Breast epithelium (tissue), 3 donors: ENCODE measurements at regions not wholly inside any gene's neighbourhood (a gene's known extent, or its start where the extent isn't known, plus 50 kb on each side); places are given as distances from the start of the nearest gene placed in this dataset.

ENCODE experiments used
- CTCF ChIP-seq, 3 donors: fragments of 450-650 bp; IDR thresholded peaks; one replicate each; pipeline ENCODE4 v1.5.1; 2016 to 2017; ENCODE audit warnings: antibody characterized with exemption in 3 of 3, mild to moderate bottlenecking in 3 of 3, moderate library complexity in 3 of 3
- POLR2A ChIP-seq: fragments of 450-650 bp; IDR thresholded peaks from one replicate; pipeline ENCODE4 v1.6.1; 2016; ENCODE audit warnings: antibody characterized with exemption, mild to moderate bottlenecking, moderate library complexity

- TF ChIP-seq CTCF (IDR thresholded peaks at IDR 0.05): no peak
- no peak for TF ChIP-seq POLR2A
Observed at GRCh38 chr6:14222956-14223355, 105.4 kb downstream of the CD83 start.
